GM12874 (cell line): ENCODE measurements at regions not wholly inside any gene's neighbourhood (a gene's known extent, or its start where the extent isn't known, plus 50 kb on each side); places are given as distances from the start of the nearest gene placed in this dataset.

Experiments used
- TF ChIP-seq, protein P1 (sequence below): IDR thresholded peaks from 2 replicates; pipeline ENCODE4 v1.5.1; 2011; ENCODE audit warnings: low read depth, mild to moderate bottlenecking, control low read depth, low read length, moderate library complexity; ENCODE audit not compliant: insufficient read depth

DNA sequence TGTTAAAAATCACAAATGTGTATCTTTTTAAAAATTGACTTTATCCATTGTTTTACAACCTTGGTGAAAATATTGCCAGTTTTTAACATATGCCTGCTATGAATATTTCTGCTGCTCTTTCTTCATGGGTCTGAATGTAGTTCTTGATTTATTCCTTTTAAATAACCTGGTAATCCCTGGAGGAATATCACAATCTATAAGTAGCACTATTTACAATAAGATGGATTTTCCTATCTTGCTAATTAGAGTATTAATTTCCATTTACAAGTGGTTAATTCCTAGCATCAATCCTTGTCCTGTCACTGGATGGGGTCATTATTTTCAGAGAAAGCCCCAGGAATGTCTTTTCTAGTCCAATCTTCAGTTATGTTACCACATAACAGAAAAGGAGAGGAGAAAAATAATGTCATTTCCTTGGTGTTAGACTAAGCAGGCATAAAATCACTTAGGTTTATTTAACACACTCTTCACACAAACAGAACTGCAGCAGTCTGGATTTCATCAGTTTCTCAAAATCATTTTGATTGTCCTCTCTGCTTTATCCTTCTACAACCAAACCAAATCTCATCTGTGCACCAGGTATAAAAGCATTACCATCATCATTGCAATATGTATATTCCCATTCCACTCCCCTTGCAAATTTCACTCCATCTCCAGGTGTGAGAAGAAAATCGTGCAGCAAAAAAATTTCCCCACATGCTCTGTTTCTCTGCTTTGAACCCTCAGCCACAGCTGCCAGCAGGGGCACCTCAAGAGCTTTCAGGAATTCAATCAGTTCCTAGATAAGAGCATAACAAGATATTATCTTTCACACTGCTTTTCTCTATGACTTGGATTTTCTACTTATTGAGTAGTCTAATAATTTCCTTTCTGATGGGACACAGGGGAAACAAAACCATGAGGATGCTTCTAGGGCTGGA lies 204.1 kb downstream of the SEC61B start:
- TF ChIP-seq, protein P1, sequence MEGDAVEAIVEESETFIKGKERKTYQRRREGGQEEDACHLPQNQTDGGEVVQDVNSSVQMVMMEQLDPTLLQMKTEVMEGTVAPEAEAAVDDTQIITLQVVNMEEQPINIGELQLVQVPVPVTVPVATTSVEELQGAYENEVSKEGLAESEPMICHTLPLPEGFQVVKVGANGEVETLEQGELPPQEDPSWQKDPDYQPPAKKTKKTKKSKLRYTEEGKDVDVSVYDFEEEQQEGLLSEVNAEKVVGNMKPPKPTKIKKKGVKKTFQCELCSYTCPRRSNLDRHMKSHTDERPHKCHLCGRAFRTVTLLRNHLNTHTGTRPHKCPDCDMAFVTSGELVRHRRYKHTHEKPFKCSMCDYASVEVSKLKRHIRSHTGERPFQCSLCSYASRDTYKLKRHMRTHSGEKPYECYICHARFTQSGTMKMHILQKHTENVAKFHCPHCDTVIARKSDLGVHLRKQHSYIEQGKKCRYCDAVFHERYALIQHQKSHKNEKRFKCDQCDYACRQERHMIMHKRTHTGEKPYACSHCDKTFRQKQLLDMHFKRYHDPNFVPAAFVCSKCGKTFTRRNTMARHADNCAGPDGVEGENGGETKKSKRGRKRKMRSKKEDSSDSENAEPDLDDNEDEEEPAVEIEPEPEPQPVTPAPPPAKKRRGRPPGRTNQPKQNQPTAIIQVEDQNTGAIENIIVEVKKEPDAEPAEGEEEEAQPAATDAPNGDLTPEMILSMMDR, result no peak

DNA sequence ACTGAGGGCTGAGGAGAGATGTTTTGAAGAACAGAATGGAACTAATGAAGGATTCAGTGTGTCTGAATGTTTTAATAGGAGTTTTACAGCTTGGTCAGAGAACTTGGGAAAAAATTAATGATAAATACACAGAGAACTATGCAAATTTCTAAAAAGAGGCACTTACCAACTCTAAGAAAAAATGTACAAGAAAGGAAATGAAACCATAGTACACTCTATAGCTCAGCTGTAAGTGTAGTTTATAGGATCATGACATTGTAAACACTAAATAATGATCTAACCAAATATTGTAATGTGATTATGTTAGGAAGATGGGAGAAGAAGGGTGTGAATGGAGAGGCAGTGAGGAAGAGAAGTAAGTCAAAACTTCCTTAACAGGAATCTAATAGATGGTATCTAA lies 205.2 kb downstream of the SEC61B start:
- TF ChIP-seq, protein P1, result no peak

- TF ChIP-seq, protein P1, result no peak
These were observed 208.2 kb downstream of the SEC61B start for GRCh38 chr9:99430301-99430700.

DNA sequence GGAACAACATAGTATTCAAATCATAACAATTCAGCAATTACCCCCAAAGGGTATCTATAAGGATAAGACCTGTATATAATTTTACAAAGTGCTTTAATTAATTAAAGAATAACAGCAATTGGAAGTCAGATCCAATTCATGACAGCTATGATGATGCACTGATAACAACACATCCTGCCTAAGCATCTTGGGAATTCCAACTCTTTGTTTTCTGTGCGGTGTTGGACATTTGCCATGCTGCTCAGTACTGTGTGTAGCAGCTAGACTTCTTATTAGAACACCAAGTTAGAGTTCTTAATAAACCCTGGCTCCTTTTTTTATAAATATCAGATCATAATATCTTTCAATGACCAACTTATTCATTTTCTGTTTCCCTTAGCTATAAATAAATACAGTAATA lies 209.0 kb downstream of the SEC61B start:
- TF ChIP-seq, protein P1, result no peak

DNA sequence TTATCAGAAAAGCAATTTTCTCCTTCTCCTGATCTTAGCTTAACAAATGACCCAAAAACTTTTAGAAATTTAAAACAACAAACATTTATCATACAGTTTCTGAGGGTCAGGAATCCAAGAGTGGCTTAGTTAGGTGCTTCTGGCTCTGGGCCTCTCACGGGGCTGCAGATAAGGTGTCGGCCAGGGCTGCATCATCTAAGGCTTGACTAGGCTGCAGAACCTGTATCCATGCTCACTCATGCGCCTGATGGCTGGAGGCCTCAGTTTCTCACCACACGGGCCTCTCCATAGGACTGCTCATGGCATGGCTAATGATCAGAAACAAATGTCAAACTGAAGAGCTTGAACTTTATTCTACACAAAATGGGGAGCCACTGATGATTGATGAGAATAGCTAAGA lies 210.0 kb downstream of the SEC61B start:
- TF ChIP-seq, protein P1, result no peak

- TF ChIP-seq, protein P1, result no peak
These were observed 211.0 kb downstream of the SEC61B start for GRCh38 chr9:99433095-99433494.

DNA sequence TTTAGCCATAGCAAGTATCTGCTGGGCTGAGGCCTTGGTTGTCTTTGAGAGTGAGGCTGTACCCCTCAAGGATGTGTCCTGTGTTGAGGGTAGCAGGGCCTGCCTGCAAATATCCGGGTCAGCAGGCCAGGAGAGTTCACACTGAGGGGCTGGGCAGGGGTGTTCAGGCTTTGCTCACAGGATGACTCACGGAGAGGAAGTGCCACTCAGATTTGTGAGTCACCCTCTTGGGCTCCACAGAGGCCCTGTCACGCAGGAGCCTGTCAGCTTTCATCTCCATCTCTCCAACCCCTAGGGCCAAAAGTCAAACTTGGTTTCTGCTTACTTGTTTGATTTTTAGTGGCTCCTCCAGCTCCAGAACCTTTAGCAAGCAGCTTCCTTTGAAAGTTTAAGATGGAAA lies 211.5 kb downstream of the SEC61B start:
- TF ChIP-seq, protein P1, result no peak
